GM12891 (cell line): ENCODE measurements at regions not wholly inside any gene's neighbourhood (a gene's known extent, or its start where the extent isn't known, plus 50 kb on each side); places are given as distances from the start of the nearest gene placed in this dataset.

Experiments used
- POLR2A ChIP-seq: IDR thresholded peaks from 2 replicates; pipeline ENCODE4 v1.6.1; 2011; ENCODE audit warnings: low read depth, low read length, control low read depth
- POLR2AphosphoS5 ChIP-seq: IDR thresholded peaks from 2 replicates; pipeline ENCODE4 v1.6.1; 2011; ENCODE audit warnings: low read depth, low read length, control low read depth
- POU2F2 ChIP-seq: IDR thresholded peaks from 2 replicates; pipeline ENCODE4 v1.6.1; 2011; ENCODE audit warnings: low read depth, mild to moderate bottlenecking, control low read depth, low read length, moderate library complexity

DNA sequence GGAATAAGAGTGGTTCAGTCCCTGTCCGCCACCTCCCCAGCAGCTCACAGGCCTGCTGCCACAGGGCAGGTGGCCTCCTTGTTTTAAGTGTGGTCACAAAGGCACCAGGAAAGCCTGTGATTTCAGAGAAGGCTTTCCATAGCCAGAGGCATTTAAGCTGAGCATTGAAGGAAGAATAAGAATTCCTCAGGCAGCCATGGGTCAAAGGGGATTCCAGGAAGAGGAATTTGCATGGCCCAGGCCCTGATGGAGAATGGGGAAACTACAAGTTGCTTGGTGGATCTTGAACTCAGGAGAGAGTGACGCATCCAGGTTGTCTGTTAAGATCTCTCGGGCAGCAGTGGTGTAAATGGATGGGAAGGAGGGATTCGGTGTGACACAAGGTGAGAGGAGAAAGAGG is 66.7 kb downstream of the KLHDC7A start:
- TF ChIP-seq POLR2A (no peak), POU2F2 (no peak), POLR2AphosphoS5 (no peak)
